NCI-H2227 treated with DMSO at 0.1 percent for 48 hours (cell line): ENCODE measurements at regions not wholly inside any gene's neighbourhood (a gene's known extent, or its start where the extent isn't known, plus 50 kb on each side); places are given as distances from the start of the nearest gene placed in this dataset.
"Not testable (repeated sequence)": the region's sequence is repeated elsewhere in the genome, so short reads cannot be mapped to it uniquely, and the experiment has no call there.

Experiments
- DNase-seq: peaks from one replicate; lab custom pipeline; 2025; lab: John Stamatoyannopoulos, UW

GRCh38 chr6:71360556-71361335, 72.1 kb downstream of the OGFRL1 start:
- DNase-seq: not testable (repeated sequence)

GRCh38 chr6:71364889-71365542, 76.4 kb downstream of the OGFRL1 start:
- DNase-seq: no peak

GRCh38 chr6:71367756-71368155, 79.1 kb downstream of the OGFRL1 start:
- DNase-seq: no peak

DNA sequence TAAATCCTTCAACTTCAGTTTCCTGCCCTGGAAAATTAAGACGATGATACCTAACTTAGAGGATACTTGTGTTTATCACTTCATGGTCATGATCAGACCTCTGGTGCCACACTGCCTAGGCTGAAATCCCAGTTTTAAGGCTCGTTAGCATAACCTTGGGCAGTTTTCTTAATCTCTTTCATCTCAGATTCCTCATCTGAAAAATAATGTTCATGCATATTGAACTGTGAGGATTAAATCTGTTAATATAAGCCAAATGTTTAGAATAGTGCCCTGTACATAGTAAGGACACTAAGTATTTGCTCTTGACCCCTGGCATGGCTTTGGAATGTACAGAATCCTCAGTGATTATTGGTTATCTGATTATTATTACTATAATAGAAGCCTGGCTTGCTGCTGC, 79.7 kb downstream of the OGFRL1 start:
- DNase-seq: no peak

DNA sequence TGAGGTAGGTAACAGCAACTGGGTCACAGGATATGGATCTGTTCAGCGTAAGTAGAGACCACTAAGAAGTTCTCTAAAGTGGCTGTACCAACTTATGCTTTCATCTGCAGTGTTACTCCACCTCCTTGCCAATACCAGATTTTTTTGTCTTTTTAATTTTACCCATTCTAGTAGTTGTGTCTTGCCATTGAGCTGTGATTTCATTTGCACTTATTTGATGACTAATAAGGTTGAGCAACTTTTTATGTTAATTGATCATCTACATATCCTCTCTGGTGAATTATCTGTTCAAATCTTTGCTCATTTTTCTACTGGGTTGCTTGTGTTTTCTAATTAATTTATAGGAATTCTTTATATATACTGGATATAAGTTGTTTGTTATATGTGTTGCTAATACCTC, 82.9 kb downstream of the OGFRL1 start:
- DNase-seq: no peak

GRCh38 chr6:71373943-71374342, 85.3 kb downstream of the OGFRL1 start:
- DNase-seq: no peak

GRCh38 chr6:71375676-71376075, 87.1 kb downstream of the OGFRL1 start:
- DNase-seq: no peak

DNA sequence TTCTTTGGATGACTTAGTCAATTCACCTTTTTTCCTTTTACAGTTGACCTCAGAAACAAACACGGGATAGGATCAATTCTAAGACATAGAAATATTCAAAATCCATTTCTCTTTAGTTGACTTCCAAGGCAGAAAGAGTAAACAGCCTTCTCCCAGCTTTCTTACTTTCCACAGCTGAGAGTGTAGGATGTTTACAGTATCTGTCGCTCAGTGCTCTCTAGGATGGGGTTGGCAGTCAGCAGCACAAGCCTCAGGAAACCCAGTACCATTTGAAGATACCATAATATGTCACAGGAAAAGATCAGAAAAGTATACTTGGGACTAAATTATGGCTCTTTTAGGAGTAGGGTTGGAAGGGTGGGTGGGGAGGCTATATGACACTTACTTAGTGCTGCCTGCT, 88.2 kb downstream of the OGFRL1 start:
- DNase-seq: no peak

DNA sequence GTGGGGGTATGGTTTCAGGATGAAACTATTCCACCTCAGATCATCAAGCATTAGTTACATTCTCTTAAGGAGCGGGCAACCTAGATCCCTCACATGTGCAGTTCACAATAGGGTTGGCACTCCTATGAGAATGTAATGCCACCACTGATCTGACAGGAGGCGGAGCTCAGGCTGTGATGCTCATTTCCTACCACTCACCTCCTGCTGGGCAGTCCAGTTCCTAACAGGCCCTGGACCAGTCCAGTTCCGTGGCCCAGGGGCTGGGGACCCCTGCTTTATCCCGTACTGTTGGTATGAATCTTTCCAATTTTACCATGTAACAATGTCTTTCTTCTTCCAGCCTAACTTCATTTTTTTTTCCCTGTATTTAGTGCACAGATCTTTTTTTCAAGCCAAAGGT, 94.9 kb downstream of the OGFRL1 start:
- no peak for DNase-seq

DNA sequence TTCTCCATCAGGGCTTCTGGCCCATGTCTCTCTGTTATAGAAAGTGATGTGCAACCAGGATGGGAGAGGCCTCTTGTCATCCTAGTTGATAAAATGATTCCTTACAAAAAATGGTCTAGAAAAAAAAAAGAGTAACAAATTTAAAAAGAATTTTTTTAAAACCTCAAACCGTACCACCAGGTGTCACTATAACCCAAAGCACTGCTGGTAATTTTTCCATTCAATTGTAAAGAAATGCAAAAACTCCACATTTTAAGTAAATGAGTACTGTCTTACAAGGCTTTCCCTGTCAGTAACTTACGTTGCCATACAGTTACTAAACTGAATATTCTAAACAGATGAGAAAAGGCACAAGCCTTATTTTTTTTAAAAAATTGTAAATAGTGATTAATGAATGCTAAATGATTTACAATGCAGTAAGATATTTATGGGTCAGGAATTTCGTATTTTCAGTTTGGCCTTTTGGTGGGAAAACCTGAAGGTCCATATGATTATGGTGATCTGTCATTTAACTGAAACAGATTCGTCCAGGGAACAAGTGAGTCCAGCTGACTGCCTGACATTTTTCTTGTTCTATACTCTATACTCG, 95.4 kb downstream of the OGFRL1 start:
- DNase-seq: peak; percentile 42

DNA sequence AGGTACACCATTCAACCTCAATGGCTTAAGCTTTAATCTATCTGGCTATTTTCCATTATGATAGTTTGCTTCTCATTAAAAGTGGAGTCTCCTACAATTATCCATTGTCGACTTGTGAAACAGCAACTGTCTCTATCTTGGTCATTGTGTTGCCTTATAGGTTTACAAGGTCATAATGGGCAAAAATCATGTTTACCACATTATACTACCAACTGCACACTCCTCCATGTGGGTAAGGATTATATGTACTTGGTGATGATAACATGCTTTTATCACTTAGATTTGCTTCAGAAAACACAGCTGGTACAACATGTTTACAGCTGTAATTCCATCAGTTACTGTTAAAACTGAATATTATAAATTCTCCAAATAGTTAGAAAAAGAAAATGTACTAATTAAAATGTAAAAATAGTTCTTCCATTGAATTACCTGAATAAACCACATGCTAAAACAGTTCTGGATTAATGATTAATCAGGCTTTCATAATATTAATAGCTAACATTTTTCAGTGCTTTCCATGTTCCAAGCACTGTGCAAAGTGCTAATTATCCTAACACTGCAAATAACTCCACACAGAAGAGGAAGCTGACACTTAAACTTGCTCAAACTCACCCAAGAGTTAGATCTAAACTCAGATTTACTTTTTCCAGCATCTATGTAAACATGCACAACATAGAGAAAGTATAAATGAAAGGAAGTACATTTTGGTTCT, 96.7 kb downstream of the OGFRL1 start:
- DNase-seq: no peak

DNA sequence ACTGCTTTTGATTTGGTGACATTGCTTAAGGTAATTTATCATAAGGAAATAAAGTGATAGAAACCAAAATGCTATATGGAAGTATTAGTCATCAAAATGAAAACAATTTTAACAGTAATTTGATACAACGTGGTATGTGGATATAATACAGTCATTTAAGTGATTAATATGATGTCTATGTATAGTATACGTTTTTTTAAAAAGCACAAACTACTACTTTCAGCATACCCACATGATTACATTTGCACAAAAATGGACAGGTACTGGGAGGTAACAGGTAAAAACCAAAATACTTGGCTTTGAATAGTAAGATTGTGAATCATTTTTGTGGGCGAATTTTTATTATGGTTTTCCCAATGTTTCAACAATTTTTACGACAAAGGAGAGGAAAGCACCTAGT, 97.6 kb downstream of the OGFRL1 start:
- no peak for DNase-seq

GRCh38 chr6:71387179-71387578, 98.6 kb downstream of the OGFRL1 start:
- DNase-seq: no peak

GRCh38 chr6:71388068-71388744, 99.6 kb downstream of the OGFRL1 start:
- DNase-seq: no peak

DNA sequence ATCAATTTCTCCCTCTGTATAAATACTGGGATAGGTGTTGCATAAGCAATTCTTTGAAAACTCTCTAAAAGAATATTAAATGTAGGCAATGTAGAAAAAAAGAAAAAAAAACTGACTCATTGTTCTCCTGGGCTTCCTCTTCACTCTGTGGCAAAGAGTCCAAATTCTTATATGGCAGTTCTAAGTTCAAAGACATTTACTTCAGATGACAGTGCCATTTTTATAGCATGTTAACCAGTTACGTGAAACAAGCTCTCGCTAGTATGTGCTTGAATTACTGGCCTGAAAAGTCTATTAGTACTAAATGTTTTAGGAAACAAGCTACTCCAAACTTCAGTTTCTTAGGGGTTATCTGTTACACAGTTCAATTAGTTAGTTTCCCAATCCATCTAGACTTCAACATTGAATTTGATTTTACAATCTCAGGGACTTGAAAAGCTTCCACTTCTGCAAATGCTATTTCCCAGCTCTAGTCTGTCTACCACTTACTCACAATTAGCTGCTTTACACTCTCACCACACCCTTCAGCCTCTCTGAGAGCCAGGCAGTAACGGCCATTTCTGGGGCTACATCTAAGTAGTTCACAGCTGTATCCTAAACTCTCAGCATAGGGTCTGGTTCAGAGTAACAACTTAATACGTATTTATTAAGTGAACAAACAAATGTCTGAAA, 100.4 kb downstream of the OGFRL1 start:
- no peak for DNase-seq

GRCh38 chr6:71391126-71391525, 102.5 kb downstream of the OGFRL1 start:
- DNase-seq: no peak

DNA sequence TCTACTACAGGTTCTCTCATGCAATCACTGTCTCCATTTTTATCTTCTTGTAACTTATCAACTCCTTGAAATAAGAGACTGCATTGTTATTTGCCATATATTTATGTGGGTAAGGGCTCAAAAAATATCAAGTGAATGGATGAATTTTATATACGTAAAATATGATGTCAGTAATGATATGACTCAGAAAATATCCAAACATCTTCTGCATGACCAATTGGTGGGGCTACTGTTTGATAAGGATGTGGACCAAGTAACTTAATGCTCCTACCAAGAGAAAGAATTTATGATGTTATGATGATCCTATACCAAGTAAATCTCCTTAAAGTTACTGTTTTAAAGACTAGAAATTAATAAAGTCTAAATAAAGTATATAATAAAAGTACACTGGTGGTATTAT, 103.7 kb downstream of the OGFRL1 start:
- DNase-seq: no peak

- no peak for DNase-seq
These were observed 104.9 kb downstream of the OGFRL1 start for GRCh38 chr6:71393471-71393870.

DNA sequence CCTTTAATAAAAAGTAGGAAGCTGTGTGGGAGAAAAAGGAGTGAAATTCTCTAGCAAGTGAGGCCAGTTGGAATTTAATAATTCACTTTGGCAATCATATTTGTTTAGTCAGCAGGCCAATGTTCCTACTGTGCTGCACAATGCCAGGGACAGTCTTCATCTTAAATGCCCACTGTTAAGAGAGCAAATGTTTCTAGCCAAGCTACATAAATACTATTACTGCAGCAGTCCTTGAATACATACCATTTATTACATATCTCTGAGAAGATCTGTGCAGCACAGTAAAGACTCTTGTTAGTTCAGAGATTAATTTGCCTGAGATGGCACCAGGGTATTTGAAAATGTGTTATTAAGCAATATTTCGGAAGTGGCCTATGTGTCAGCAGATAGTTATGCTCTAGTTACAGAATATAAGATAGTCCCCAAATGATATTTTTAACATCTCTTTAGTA, 105.4 kb downstream of the OGFRL1 start:
- peak; percentile 47 for DNase-seq

GRCh38 chr6:71394926-71395325, 106.3 kb downstream of the OGFRL1 start:
- DNase-seq: no peak

GRCh38 chr6:71395731-71396409, 107.3 kb downstream of the OGFRL1 start:
- peak; percentile 54 for DNase-seq
